Adrenal gland (tissue), 5 donors: ENCODE measurements at regions not wholly inside any gene's neighbourhood (a gene's known extent, or its start where the extent isn't known, plus 50 kb on each side); places are given as distances from the start of the nearest gene placed in this dataset.

Experiments
- POLR2A ChIP-seq, 2 donors: fragments of 450-650 bp; IDR thresholded peaks; one replicate each; pipeline ENCODE4 v1.6.1; 2017; ENCODE audit warnings: antibody characterized with exemption in 2 of 2, mild to moderate bottlenecking in 2 of 2, moderate library complexity in 1 of 2
- TF ChIP-seq, protein P1 (sequence below), 6 experiments: fragments of 450-650 bp in 4 of 6; fragments of 200-600 bp in 2 of 6; sonication (generic) in 1 of 6; IDR thresholded peaks; 1 replicate in 5 of 6; 2 replicates in 1 of 6; pipeline versions ENCODE4 v1.5.1 to v1.8.0; 2016 to 2021; ENCODE audit warnings: antibody characterized with exemption in 6 of 6, mild to moderate bottlenecking in 2 of 6, moderate library complexity in 1 of 6
- donor health status: DM: no; HTN: no; CAD: no.

DNA sequence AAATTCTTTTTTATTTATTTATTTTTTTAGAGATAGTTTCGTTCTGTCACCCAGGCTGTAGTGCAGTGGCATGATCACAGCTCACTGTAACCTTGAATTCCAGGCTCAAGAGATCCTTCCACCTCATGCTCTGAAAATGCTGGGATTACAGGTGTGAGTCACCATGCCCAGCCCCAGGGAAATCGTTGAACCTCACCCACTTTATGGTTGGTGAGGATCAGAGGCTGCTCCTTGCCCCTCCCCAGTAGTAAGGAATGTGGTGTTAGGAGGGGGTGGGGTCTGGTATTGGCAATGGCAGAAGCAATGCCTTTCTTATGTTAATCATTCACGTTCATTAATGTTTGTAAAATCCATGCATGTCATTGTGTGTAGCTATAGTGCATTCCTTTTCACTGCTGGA lies 161.9 kb downstream of the SUCLG1 start:
- TF ChIP-seq, protein P1, sequence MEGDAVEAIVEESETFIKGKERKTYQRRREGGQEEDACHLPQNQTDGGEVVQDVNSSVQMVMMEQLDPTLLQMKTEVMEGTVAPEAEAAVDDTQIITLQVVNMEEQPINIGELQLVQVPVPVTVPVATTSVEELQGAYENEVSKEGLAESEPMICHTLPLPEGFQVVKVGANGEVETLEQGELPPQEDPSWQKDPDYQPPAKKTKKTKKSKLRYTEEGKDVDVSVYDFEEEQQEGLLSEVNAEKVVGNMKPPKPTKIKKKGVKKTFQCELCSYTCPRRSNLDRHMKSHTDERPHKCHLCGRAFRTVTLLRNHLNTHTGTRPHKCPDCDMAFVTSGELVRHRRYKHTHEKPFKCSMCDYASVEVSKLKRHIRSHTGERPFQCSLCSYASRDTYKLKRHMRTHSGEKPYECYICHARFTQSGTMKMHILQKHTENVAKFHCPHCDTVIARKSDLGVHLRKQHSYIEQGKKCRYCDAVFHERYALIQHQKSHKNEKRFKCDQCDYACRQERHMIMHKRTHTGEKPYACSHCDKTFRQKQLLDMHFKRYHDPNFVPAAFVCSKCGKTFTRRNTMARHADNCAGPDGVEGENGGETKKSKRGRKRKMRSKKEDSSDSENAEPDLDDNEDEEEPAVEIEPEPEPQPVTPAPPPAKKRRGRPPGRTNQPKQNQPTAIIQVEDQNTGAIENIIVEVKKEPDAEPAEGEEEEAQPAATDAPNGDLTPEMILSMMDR (IDR thresholded peaks at IDR 0.05), result no peak
- TF ChIP-seq POLR2A (IDR thresholded peaks at IDR 0.05), result no peak
